Left lung (tissue), 4 donors: ENCODE measurements at regions not wholly inside any gene's neighbourhood (a gene's known extent, or its start where the extent isn't known, plus 50 kb on each side); places are given as distances from the start of the nearest gene placed in this dataset.

ENCODE experiments used
- ATAC-seq: fragments of 200-7000 bp; cut with Tn5 transposase; one replicate; pipeline ENCODE4 v1.9.1; 2020; ENCODE audit warnings: moderate library complexity
- DNase-seq, 4 donors: peaks; one replicate each; pipeline ENCODE4 v3.0.0-alpha.2; 2013 to 2020
- H3K27ac ChIP-seq, 2 donors: fragments of 200-600 bp; sonication (generic) in 1 of 2; one replicate each; pipeline versions ENCODE4 v1.5.0 to v1.8.0; 2020 to 2021
- H3K27me3 ChIP-seq, 2 donors: fragments of 200-600 bp; sonication (generic) in 1 of 2; one replicate each; pipeline versions ENCODE4 v1.5.0 to v1.8.0; 2020 to 2021
- H3K36me3 ChIP-seq, 2 donors: fragments of 200-600 bp; sonication (generic) in 1 of 2; one replicate each; pipeline versions ENCODE4 v1.5.0 to v1.8.0; 2020 to 2021
- H3K4me1 ChIP-seq, 2 donors: fragments of 200-600 bp; one replicate each; pipeline ENCODE4 v1.8.0; 2021
- H3K4me3 ChIP-seq, 2 donors: fragments of 200-600 bp; sonication (generic) in 1 of 2; one replicate each; pipeline versions ENCODE4 v1.5.0 to v1.8.0; 2020 to 2021; ENCODE audit warnings: mild to moderate bottlenecking in 1 of 2
- H3K9me3 ChIP-seq, 2 donors: fragments of 200-600 bp; sonication (generic) in 1 of 2; one replicate each; pipeline versions ENCODE4 v1.5.0 to v1.8.0; 2020 to 2021
- CTCF ChIP-seq, 2 donors: fragments of 200-600 bp; sonication (generic) in 1 of 2; IDR thresholded peaks; one replicate each; pipeline versions ENCODE4 v1.5.0 to v1.8.0; 2021; ENCODE audit warnings: antibody characterized with exemption in 2 of 2
- intact Hi-C, 2 donors: fragments of 100-400 bp; cut with DNase I; formaldehyde crosslinking; loops; one replicate each; pipeline versions ENCODE4 v1.11.2 to v1.14.2; 2022
- donor health status: DM: no; HTN: yes; CAD: no.
- donor health status: DM: no; HTN: no; CAD: no.

GRCh38 chr1:187443939-187444338, 615.2 kb downstream of the PLA2G4A start:
- H3K27ac ChIP-seq: no peak overlapping the region
- ATAC-seq (no peak), DNase-seq (peak in 1 of 4 donors; percentile 3)
- H3K4me1 ChIP-seq: no peaks in the 10 kb centered on the region
- peaks cover 0 to 2% of the 10 kb centered on the region in 2 donors for H3K9me3 ChIP-seq
- no peak overlapping the region for H3K4me3 ChIP-seq
- intact Hi-C loops: no loop called here
- H3K27me3 ChIP-seq: no peaks in the 10 kb centered on the region
- H3K36me3 ChIP-seq: no peaks in the 10 kb centered on the region
- no peak for TF ChIP-seq CTCF (IDR thresholded peaks at IDR 0.05)

- ATAC-seq (no peak), DNase-seq (no peak)
- intact Hi-C loops: no loop called here
- no peak for TF ChIP-seq CTCF (IDR thresholded peaks at IDR 0.05)
- Histone ChIP-seq H3K4me1 (no peaks in the 10 kb centered on the region), H3K27ac (no peak overlapping the region), H3K36me3 (no peaks in the 10 kb centered on the region), H3K9me3 (peaks cover 0 to 2% of the 10 kb centered on the region in 2 donors), H3K27me3 (no peaks in the 10 kb centered on the region), H3K4me3 (no peak overlapping the region)
These were observed 616.3 kb downstream of the PLA2G4A start for GRCh38 chr1:187445066-187445465.

GRCh38 chr1:187451238-187451637, 622.5 kb downstream of the PLA2G4A start:
- Histone ChIP-seq H3K27me3 (no peaks in the 10 kb centered on the region), H3K4me1 (no peaks in the 10 kb centered on the region), H3K27ac (no peak overlapping the region), H3K36me3 (no peaks in the 10 kb centered on the region), H3K4me3 (no peak overlapping the region), H3K9me3 (peaks cover 0 to 2% of the 10 kb centered on the region in 2 donors)
- intact Hi-C loops: no loop called here
- no peak for TF ChIP-seq CTCF (IDR thresholded peaks at IDR 0.05)
- no peak for DNase-seq
- no peak for ATAC-seq

GRCh38 chr1:187454010-187454409, 625.3 kb downstream of the PLA2G4A start:
- Histone ChIP-seq H3K9me3 (no peaks in the 10 kb centered on the region), H3K27ac (no peak overlapping the region), H3K4me1 (no peaks in the 10 kb centered on the region), H3K27me3 (no peaks in the 10 kb centered on the region), H3K4me3 (no peak overlapping the region), H3K36me3 (no peaks in the 10 kb centered on the region)
- ATAC-seq: no peak
- no peak for TF ChIP-seq CTCF (IDR thresholded peaks at IDR 0.05)
- DNase-seq: no peak
- intact Hi-C loops: no loop called here

- DNase-seq (peak in 1 of 4 donors; percentile 14), ATAC-seq (no peak)
- intact Hi-C loops: no loop called here
- H3K27me3 ChIP-seq: no peaks in the 10 kb centered on the region
- H3K36me3 ChIP-seq: no peaks in the 10 kb centered on the region
- no peaks in the 10 kb centered on the region for H3K9me3 ChIP-seq
- TF ChIP-seq CTCF (IDR thresholded peaks at IDR 0.05): no peak
- no peak overlapping the region for H3K27ac ChIP-seq
- H3K4me3 ChIP-seq: no peak overlapping the region
- no peaks in the 10 kb centered on the region for H3K4me1 ChIP-seq
These were observed 627.7 kb downstream of the PLA2G4A start for GRCh38 chr1:187456446-187456845.
